ENCODE measurements at regions not wholly inside any gene's neighbourhood (a gene's known extent, or its start where the extent isn't known, plus 50 kb on each side); places are given as distances from the start of the nearest gene placed in this dataset.
"Not testable (repeated sequence)": the region's sequence is repeated elsewhere in the genome, so short reads cannot be mapped to it uniquely, and the experiment has no call there.

DNA sequence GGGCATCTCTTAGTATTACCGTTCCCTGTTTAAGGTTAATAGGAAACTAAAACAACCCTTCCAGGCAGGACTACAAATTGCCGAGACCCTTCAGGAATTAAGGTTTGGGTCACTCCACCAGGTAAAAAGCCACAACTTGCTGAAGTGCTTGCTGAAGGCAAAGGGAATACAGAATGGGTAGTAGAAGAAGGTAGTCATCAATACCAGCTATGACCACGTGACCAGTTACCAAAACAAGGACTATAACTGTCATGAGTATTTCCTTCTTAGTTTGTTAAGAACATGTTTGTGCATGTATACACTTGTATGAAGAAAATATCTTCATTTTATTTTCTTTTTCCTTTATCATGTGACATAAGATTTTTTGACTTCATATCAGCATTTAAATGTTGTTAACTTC lies 578.7 kb upstream of the FBXO33 start:
- Histone ChIP-seq H3K27ac (no peak overlapping the region), H3K4me1 (no peaks in the 10 kb centered on the region), H3K9me3 (no peaks in the 10 kb centered on the region), H3K4me2 (no peak overlapping the region), H3K4me3 (no peak overlapping the region)
- ATAC-seq (no peak), DNase-seq (ENCODE audit: low read depth in 1 of 2, low spot score in 1 of 2) (no peak), FAIRE-seq (peak; percentile 7)
- ChIA-PET POLR2A (no interaction called here), CTCF (no interaction called here)
- no peak for TF ChIP-seq RNF2 (IDR thresholded peaks at IDR 0.05; ENCODE audit: borderline replicate concordance, low read depth)
- no peak for TF ChIP-seq CBX2 (IDR thresholded peaks at IDR 0.05; ENCODE audit: borderline replicate concordance, low read depth)
- TF ChIP-seq, protein P1, sequence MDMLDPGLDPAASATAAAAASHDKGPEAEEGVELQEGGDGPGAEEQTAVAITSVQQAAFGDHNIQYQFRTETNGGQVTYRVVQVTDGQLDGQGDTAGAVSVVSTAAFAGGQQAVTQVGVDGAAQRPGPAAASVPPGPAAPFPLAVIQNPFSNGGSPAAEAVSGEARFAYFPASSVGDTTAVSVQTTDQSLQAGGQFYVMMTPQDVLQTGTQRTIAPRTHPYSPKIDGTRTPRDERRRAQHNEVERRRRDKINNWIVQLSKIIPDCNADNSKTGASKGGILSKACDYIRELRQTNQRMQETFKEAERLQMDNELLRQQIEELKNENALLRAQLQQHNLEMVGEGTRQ (IDR thresholded peaks at IDR 0.05): 0 out of 2 replicates have a peak, but pooled peaks have one; percentile 13
- no peak for TF ChIP-seq ZFP36 (IDR thresholded peaks at IDR 0.05; ENCODE audit: borderline replicate concordance, partially characterized antibody)
- TF ChIP-seq ZC3H11A (IDR thresholded peaks at IDR 0.05): no peak
- 22% methylated on average over 3 of the region's 3 CpGs for WGBS (ENCODE audit: missing lambda C conversion rate)

DNA sequence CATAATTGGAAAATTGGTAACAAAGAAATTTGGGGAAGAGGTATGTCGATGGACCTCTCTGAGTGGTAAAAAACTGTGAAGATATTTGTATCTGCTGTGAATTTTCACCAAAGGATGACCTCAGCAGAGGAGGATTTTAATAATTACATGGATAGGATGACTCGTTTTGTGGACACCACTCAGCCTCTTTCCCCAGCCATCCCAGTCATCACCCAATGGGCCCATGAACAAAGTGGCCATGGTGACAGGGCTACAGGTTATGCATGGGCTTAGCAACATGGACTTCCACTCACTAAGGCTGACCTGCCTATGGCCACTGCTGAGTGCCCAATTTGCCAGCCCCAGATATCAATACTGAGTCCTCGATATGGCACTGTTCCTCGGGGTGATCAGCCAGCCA lies 577.5 kb upstream of the FBXO33 start:
- H3K4me3 ChIP-seq: no peak overlapping the region
- no peaks in the 10 kb centered on the region for H3K4me1 ChIP-seq
- CTCF ChIA-PET: no interaction called here
- FAIRE-seq: no peak
- POLR2A ChIA-PET: no interaction called here
- no peak overlapping the region for H3K27ac ChIP-seq
- no peak overlapping the region for H3K4me2 ChIP-seq
- ATAC-seq: no peak
- DNase-seq (ENCODE audit: low read depth in 1 of 2, low spot score in 1 of 2): no peak
- WGBS (ENCODE audit: missing lambda C conversion rate): 5% methylated on average over 4 of the region's 4 CpGs
- TF ChIP-seq MYC (IDR thresholded peaks at IDR 0.05; ENCODE audit: borderline replicate concordance, low read length): no peak
- no peak for TF ChIP-seq POLR2A (IDR thresholded peaks at IDR 0.05; ENCODE audit: low read length)
- TF ChIP-seq SMC3 (IDR thresholded peaks at IDR 0.05): no peak
- TF ChIP-seq EHMT2 (IDR thresholded peaks at IDR 0.05; ENCODE audit: low read depth): no peak
- no peak for TF ChIP-seq ZSCAN20 (CRISPR knock-in tag; IDR thresholded peaks at IDR 0.05)
- no peak for TF ChIP-seq ZC3H11A (IDR thresholded peaks at IDR 0.05)
- TF ChIP-seq ESRRA (IDR thresholded peaks at IDR 0.05; ENCODE audit: borderline replicate concordance, low read length): no peak
- no peak for TF ChIP-seq RAD21 (conservative IDR thresholded peaks at IDR 0.05 in 1 of 2, IDR thresholded peaks at IDR 0.05 in 1 of 2)
- TF ChIP-seq ZNF302 (CRISPR knock-in tag; IDR thresholded peaks at IDR 0.05): no peak
- no peak for TF ChIP-seq RFX5 (IDR thresholded peaks at IDR 0.05)
- no peak for TF ChIP-seq TFCP2L1 (CRISPR knock-in tag; IDR thresholded peaks at IDR 0.05)
- no peaks in the 10 kb centered on the region for H3K9me3 ChIP-seq

DNA sequence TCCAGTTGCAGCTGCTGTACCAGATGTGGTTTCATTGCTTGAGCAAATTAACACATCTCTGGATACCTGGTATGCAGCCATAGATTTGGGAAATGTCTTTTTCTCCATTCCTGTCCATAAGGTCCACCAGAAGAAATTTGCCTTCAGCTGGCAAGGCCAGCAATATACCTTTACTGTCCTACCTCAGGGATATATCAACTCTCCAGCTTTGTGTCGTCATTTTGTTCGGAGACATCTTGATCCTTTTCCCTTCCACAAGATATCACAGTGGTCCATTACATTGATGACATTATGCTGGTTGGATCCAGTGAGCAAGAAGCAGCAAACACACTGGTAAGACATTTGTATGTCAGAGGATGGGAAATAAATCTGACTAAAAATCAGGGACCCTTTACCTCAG lies 576.1 kb upstream of the FBXO33 start:
- CTCF ChIA-PET: not testable (repeated sequence)

DNA sequence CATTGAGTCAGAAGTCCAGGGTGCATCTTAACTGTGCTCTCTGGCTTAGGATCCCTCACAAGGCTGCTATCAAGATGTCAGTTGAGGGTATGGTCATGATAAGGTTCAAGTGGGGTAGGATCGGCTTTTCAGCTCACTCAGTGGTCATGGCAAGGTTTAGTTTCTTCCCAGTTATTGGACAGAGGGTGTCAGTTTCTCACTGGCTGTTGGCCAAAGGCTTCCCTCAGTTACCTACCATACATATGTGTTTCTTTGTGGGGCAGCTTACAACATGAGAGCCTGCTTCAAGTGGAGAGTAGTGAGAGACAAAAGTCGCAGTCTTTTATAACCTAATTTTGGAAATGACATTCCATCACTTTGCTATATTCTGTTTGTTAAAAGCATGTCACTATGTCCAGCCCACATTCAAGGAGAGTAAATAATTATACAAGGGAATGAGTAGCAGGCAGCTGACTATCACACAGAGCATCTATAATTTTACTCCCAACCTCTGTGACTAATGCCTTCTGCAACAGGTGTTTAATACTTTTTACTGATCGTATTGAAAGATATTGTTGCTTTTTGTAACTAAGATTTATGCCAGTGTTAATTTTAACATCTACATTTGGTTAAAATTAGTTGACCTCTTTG lies 572.8 kb upstream of the FBXO33 start:
- no peak for FAIRE-seq
- TF ChIP-seq, protein P2, sequence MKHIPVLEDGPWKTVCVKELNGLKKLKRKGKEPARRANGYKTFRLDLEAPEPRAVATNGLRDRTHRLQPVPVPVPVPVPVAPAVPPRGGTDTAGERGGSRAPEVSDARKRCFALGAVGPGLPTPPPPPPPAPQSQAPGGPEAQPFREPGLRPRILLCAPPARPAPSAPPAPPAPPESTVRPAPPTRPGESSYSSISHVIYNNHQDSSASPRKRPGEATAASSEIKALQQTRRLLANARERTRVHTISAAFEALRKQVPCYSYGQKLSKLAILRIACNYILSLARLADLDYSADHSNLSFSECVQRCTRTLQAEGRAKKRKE (CRISPR knock-in tag; IDR thresholded peaks at IDR 0.05; ENCODE audit: low read depth): no peak
- TF ChIP-seq, protein P3, sequence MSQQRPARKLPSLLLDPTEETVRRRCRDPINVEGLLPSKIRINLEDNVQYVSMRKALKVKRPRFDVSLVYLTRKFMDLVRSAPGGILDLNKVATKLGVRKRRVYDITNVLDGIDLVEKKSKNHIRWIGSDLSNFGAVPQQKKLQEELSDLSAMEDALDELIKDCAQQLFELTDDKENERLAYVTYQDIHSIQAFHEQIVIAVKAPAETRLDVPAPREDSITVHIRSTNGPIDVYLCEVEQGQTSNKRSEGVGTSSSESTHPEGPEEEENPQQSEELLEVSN (IDR thresholded peaks at IDR 0.05; ENCODE audit: borderline replicate concordance, low read depth): no peak
- no peak for TF ChIP-seq POLR2AphosphoS2 (conservative IDR thresholded peaks at IDR 0.05; ENCODE audit: low read length)
- TF ChIP-seq RAD21 (conservative IDR thresholded peaks at IDR 0.05 in 1 of 2, IDR thresholded peaks at IDR 0.05 in 1 of 2): no peak
- TF ChIP-seq RARB (CRISPR knock-in tag; IDR thresholded peaks at IDR 0.05): no peak
- TF ChIP-seq EHF (CRISPR knock-in tag; IDR thresholded peaks at IDR 0.05): no peak
- TF ChIP-seq MAFK (IDR thresholded peaks at IDR 0.05; ENCODE audit: partially characterized antibody): no peak
- no peak for TF ChIP-seq HOXB5 (CRISPR knock-in tag; IDR thresholded peaks at IDR 0.05)
- no peak for TF ChIP-seq FOSB (CRISPR knock-in tag; IDR thresholded peaks at IDR 0.05)
- no peak for TF ChIP-seq EP300 (IDR thresholded peaks at IDR 0.05)
- TF ChIP-seq, protein P4, sequence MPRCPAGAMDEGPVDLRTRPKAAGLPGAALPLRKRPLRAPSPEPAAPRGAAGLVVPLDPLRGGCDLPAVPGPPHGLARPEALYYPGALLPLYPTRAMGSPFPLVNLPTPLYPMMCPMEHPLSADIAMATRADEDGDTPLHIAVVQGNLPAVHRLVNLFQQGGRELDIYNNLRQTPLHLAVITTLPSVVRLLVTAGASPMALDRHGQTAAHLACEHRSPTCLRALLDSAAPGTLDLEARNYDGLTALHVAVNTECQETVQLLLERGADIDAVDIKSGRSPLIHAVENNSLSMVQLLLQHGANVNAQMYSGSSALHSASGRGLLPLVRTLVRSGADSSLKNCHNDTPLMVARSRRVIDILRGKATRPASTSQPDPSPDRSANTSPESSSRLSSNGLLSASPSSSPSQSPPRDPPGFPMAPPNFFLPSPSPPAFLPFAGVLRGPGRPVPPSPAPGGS (IDR thresholded peaks at IDR 0.05): no peak
- TF ChIP-seq TFCP2L1 (CRISPR knock-in tag; IDR thresholded peaks at IDR 0.05): no peak

More for the DNA sequence above, 576.1 kb upstream of the FBXO33 start:
- FAIRE-seq; H3K9me3 ChIP-seq; POLR2A ChIA-PET; H3K4me2 ChIP-seq; DNase-seq (ENCODE audit: low read depth in 1 of 2, low spot score in 1 of 2); H3K27ac ChIP-seq; H3K4me1 ChIP-seq; ATAC-seq; H3K4me3 ChIP-seq: not testable (repeated sequence)
- WGBS (ENCODE audit: missing lambda C conversion rate): 5% methylated on average over 2 of the region's 2 CpGs

More for the DNA sequence above, 572.8 kb upstream of the FBXO33 start:
- H3K9me3 ChIP-seq: no peaks in the 10 kb centered on the region
- no peak overlapping the region for H3K4me3 ChIP-seq
- ChIA-PET POLR2A (no interaction called here), CTCF (no interaction called here)
- H3K27ac ChIP-seq: no peak overlapping the region
- DNase-seq (ENCODE audit: low read depth in 1 of 2, low spot score in 1 of 2) (no peak), ATAC-seq (no peak)
- 0% methylated on average over 3 of the region's 3 CpGs for WGBS (ENCODE audit: missing lambda C conversion rate)
- H3K4me2 ChIP-seq: no peak overlapping the region
- H3K4me1 ChIP-seq: no peaks in the 10 kb centered on the region

Measured in A549 (cell line).